Activated naive CD4-positive, alpha-beta T cell treated with anti-CD3 and anti-CD28 coated beads, Interleukin-2, amount 10 ng/mL, durations not matched to agents 7 days and 5 days (primary cell): ENCODE measurements at regions not wholly inside any gene's neighbourhood (a gene's known extent, or its start where the extent isn't known, plus 50 kb on each side); places are given as distances from the start of the nearest gene placed in this dataset.

Source experiments
- CTCF ChIA-PET: fragments of 350-600 bp; sonication (Branson Sonifier 250); formaldehyde crosslinking; loops from one replicate; lab custom pipeline; 2021; ENCODE audit warnings: antibody characterized with exemption; lab: Charles Lee
- DNase-seq: peaks from one replicate; pipeline ENCODE4 v3.0.0-alpha.2; 2020
- H3K27ac Mint-ChIP-seq: one replicate; pipeline ENCODE4 v1.8.0; 2021; ENCODE audit warnings: mild to moderate bottlenecking, moderate library complexity, mixed read lengths
- H3K27me3 Mint-ChIP-seq: one replicate; pipeline ENCODE4 v1.8.0; 2021; ENCODE audit warnings: mild to moderate bottlenecking, mixed read lengths
- H3K36me3 Mint-ChIP-seq: one replicate; pipeline ENCODE4 v1.8.0; 2021; ENCODE audit warnings: mixed read lengths
- H3K4me1 Mint-ChIP-seq: one replicate; pipeline ENCODE4 v1.8.0; 2021; ENCODE audit warnings: mixed read lengths
- H3K4me3 Mint-ChIP-seq: one replicate; pipeline ENCODE4 v1.8.0; 2021; ENCODE audit warnings: mild to moderate bottlenecking, moderate library complexity, mixed read lengths
- H3K9me3 Mint-ChIP-seq: one replicate; pipeline ENCODE4 v1.8.0; 2021; ENCODE audit warnings: mixed read lengths

DNA sequence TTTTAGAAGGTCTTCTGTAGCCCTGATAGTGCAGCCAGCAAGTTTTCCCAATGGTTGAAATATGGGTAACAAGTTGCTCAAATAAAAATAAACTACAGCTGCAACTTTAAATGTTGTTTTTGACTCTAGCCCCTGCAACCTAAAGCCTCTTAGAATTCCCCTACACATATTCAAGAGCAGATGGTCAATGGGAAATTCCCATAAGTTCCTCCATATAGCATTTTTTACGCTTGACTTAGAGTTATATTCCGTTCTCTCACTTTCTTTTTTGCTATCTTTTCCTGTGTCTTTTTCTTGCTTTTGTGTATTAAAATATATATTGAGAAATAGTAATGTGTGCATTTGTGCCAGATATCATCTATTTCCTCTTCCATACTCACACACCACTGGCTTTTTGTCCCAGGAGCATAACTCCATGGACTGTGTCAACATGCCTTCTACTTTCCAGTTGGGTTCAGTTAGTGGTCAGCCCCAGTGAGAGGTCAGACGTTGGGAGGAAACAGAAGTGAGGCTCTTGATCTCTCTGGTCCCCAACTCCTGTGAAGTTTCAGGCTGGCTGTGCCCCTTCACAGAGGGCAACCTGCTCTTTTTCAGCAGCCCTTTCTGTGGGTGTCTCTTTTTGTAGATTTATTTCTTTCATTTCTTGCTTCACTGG lies 63.3 kb upstream of the TP63 start:
- no peak for DNase-seq
- Mint-ChIP-seq H3K4me1 (peaks cover 9% of the 10 kb centered on the region), H3K36me3 (no peaks in the 10 kb centered on the region), H3K9me3 (no peaks in the 10 kb centered on the region), H3K27me3 (no peaks in the 10 kb centered on the region), H3K4me3 (no peak overlapping the region), H3K27ac (no peak overlapping the region)
- CTCF ChIA-PET: no interaction called here

DNA sequence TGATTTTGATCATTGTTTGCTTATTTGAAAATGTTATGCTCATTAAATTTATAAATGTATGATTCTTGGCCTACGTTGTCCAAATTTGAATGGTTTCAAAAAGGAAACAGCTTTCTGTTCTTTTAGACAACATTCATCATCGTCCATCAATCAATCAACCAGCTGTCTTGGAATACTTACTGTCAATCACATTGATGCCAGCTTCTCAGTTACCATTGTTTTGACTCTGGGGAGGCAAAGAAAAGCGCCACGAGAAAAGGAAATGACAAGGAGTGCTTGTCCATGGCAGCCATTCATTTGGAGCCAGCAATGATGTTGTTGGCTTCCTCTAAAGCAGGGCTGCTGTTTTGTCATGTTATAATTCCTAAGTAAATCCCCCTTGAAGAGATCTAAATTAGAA lies 62.2 kb upstream of the TP63 start:
- CTCF ChIA-PET: no interaction called here
- Mint-ChIP-seq H3K36me3 (no peaks in the 10 kb centered on the region), H3K9me3 (no peaks in the 10 kb centered on the region), H3K27ac (no peak overlapping the region), H3K27me3 (no peaks in the 10 kb centered on the region), H3K4me1 (peaks cover 6% of the 10 kb centered on the region), H3K4me3 (no peak overlapping the region)
- DNase-seq: no peak

DNA sequence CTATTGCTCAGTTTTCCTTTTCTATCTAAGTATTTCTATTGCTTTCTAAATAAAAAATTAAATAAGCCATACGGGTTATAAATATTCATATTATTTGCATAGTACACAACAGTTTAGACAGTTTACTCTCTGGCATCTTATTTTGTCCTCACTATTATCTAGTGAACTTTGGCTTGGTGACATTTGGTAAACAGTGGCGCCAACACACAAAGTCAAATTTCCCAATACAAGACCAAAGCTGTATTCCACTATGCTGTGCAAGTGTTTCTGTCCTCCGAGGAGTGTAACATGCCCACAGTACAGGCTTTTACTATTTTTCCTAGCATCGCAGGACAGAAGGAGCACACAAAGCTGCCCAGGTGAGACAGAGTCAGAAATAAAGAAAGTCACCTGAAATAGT lies 61.7 kb upstream of the TP63 start:
- H3K4me3 Mint-ChIP-seq: no peak overlapping the region
- peaks cover 6% of the 10 kb centered on the region for H3K4me1 Mint-ChIP-seq
- H3K36me3 Mint-ChIP-seq: no peaks in the 10 kb centered on the region
- H3K27me3 Mint-ChIP-seq: no peaks in the 10 kb centered on the region
- DNase-seq: no peak
- CTCF ChIA-PET: no interaction called here
- no peaks in the 10 kb centered on the region for H3K9me3 Mint-ChIP-seq
- no peak overlapping the region for H3K27ac Mint-ChIP-seq

DNA sequence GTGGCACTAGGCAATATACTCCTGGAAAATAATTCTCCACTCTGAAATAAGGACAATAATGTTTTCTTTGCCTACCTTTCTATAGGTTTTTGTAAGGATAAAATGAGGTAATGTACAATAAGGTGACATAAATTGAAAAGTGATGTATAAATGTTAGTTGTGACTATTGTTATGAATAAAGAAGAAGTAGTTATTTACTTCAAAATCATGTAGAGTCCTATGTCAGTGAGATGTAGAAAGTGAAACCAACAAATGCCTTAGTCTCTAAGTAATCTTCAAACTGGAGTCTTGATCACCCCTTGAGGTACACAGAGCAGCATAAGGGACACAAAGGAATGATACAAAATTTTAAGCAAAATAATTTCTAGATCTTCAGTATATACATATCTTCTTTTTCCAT lies 60.3 kb upstream of the TP63 start:
- CTCF ChIA-PET: no interaction called here
- Mint-ChIP-seq H3K36me3 (no peaks in the 10 kb centered on the region), H3K9me3 (no peaks in the 10 kb centered on the region), H3K27ac (no peak overlapping the region), H3K4me3 (no peak overlapping the region), H3K27me3 (no peaks in the 10 kb centered on the region), H3K4me1 (peaks cover 6% of the 10 kb centered on the region)
- no peak for DNase-seq

DNA sequence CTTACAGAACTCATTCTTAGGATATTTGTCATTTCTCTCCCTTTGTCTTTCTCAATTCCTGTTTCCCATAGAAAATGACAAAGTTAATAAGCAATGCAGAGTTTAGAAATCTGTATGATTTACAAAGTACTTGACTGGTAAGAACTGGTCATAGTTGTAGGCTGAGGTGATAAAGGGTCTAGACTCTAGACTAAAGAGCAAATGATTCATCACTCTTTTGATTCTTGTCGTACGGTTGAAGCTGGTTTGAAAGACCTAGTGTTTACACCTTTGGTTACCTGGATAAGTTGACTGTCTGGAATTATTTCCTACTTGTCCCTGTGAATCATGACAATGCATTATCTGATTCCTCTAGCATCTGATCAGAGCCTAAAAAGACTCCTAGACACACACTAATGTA lies 58.9 kb upstream of the TP63 start:
- CTCF ChIA-PET: no interaction called here
- no peaks in the 10 kb centered on the region for H3K9me3 Mint-ChIP-seq
- no peaks in the 10 kb centered on the region for H3K36me3 Mint-ChIP-seq
- H3K27ac Mint-ChIP-seq: no peak overlapping the region
- DNase-seq: no peak
- no peak overlapping the region for H3K4me3 Mint-ChIP-seq
- H3K27me3 Mint-ChIP-seq: no peaks in the 10 kb centered on the region
- peaks cover 6% of the 10 kb centered on the region for H3K4me1 Mint-ChIP-seq

DNA sequence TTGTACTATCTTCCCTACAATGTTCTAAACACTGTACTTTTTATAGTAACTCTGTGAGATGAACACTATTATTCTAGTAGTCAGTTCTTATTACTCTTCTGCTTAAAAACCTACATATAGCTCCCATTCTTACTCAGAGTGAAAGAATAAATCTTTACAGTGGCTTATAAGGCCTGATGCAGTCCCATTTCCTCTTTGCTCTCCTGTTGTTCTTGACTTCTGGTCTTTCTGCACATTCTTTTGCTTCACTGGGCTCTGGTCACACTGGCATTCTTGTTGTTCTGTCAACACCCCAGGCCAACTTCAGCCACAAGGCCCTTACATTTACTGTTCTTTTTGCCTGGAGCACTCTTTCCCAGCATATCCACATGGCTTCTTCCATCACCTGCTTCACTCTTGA lies 58.2 kb upstream of the TP63 start:
- Mint-ChIP-seq H3K27ac (no peak overlapping the region), H3K36me3 (no peaks in the 10 kb centered on the region), H3K4me3 (no peak overlapping the region), H3K27me3 (no peaks in the 10 kb centered on the region), H3K4me1 (peaks cover 6% of the 10 kb centered on the region), H3K9me3 (peaks cover 5% of the 10 kb centered on the region)
- no peak for DNase-seq
- CTCF ChIA-PET: no interaction called here

DNA sequence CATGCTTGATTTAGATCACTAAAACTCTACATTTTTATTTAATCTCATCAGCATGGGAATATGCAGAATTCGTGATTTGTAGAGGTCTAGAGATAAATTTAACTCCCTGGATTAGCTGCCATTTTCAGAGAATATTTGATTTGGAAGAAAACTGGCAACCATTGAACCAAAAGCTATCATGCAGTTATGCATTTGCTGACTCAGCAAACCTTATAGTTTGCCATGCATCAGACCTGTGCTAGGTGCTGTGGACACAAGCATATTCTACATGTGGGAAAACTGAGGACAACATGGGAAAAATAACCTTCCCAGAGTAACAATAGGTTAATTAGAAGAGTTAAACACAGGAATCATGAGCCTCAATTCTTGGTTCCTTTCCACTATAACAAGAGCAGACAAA lies 54.7 kb upstream of the TP63 start:
- H3K27me3 Mint-ChIP-seq: no peaks in the 10 kb centered on the region
- no peaks in the 10 kb centered on the region for H3K4me1 Mint-ChIP-seq
- DNase-seq: no peak
- no peak overlapping the region for H3K27ac Mint-ChIP-seq
- no peak overlapping the region for H3K4me3 Mint-ChIP-seq
- peaks cover 5% of the 10 kb centered on the region for H3K9me3 Mint-ChIP-seq
- H3K36me3 Mint-ChIP-seq: no peaks in the 10 kb centered on the region
- CTCF ChIA-PET: interaction anchor here (1.6 kb wide), 1 partner anchor 304 kb away, joined by 4 read pairs; no protein-coding TSS in a partner anchor

DNA sequence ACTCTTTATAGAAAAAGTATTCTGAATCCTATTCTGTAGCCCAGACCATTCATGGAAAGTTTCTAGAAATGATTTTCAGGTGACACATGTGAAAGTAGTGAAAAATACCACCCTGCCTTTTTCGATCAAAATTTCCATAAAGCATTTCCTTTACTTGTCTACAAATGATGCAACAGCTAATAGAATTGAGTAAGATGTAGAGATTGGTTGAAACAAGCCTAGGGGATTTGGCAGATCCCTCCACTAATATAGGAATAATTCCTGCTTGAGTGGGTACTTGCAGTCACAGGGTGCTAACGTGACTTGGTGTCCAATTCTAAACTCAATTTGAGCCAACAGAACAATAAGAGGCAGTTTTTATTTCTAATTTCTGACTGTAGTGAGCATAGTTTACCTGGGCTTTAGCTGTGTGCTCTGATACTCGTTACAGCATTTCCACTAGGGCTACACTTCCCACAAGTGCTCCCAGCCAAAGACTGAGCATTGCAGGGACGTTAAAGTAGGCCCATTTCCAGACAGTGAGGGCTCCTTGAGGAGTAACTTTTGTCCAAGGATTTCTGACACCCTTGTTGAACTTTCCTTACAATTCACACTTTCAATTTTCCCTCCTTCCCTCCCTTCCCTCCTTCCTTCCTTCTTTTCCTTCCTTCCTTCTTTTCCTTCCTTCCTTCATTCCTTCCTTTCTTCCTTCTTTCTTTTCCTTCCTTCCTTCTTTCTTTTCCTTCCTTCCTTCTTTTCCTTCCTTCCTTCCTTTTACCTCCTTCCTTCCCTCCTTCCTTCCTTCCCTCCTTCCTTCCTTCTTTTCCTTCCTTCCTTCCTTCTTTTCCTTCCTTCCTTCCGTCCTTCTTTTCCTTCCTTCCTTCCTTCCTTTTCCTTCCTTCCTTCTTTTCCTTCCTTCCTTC lies 53.9 kb upstream of the TP63 start:
- Mint-ChIP-seq H3K4me3 (no peak overlapping the region), H3K9me3 (peaks cover 5% of the 10 kb centered on the region), H3K36me3 (no peaks in the 10 kb centered on the region), H3K27ac (no peak overlapping the region), H3K4me1 (no peaks in the 10 kb centered on the region), H3K27me3 (no peaks in the 10 kb centered on the region)
- no peak for DNase-seq
- CTCF ChIA-PET: interaction anchor here (1.6 kb wide), 1 partner anchor 305 kb away, joined by 4 read pairs; no protein-coding TSS in a partner anchor

DNA sequence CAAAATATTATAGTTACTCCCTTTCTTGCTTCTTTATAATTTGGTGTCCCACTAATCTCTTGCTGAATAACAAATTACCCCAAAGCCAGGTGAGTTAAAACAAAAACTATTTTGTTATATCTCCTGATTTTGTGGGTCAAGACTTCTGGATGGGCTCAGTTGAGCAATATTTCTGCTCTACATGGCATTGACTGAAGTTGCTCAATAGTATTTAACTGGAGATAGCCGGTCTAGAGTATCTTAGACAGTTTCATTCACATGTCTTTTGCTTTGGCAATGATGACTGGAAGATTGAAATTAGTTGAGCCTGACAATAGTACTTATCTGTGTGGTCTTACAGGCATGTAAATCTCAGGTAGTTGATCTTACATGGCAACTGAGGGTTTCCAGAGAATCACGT lies 51.0 kb upstream of the TP63 start:
- Mint-ChIP-seq H3K4me3 (no peak overlapping the region), H3K36me3 (no peaks in the 10 kb centered on the region), H3K27me3 (no peaks in the 10 kb centered on the region), H3K4me1 (no peaks in the 10 kb centered on the region), H3K9me3 (peaks cover 5% of the 10 kb centered on the region), H3K27ac (no peak overlapping the region)
- CTCF ChIA-PET: no interaction called here
- no peak for DNase-seq
